GM12872 (cell line): ENCODE measurements at regions not wholly inside any gene's neighbourhood (a gene's known extent, or its start where the extent isn't known, plus 50 kb on each side); places are given as distances from the start of the nearest gene placed in this dataset.

Experiments used
- TF ChIP-seq, protein P1 (sequence below): IDR thresholded peaks from 3 replicates; pipeline ENCODE4 v1.5.1; 2011; ENCODE audit warnings: low read depth, mild to moderate bottlenecking, low read length, moderate library complexity; ENCODE audit not compliant: insufficient read depth

DNA sequence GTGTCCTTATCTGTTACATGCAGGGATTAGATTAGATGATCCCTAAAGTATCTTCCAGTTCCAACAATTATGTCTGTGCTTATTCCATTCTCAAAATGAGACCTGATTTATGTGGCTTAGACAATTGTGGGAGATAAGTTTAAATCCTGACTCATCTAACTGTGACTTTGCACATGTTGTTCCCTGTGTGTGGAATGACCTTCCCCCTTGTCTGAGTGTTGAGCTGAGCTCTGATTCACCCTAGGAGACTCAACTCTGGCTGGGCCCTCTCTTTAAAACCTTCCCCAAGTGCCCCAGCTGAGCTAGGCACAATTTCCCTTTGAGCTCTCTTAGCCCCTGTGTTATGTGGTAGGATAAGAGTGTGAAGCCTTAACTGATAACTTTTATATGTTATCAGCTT is 118.9 kb upstream of the ELL2 start:
- TF ChIP-seq, protein P1, sequence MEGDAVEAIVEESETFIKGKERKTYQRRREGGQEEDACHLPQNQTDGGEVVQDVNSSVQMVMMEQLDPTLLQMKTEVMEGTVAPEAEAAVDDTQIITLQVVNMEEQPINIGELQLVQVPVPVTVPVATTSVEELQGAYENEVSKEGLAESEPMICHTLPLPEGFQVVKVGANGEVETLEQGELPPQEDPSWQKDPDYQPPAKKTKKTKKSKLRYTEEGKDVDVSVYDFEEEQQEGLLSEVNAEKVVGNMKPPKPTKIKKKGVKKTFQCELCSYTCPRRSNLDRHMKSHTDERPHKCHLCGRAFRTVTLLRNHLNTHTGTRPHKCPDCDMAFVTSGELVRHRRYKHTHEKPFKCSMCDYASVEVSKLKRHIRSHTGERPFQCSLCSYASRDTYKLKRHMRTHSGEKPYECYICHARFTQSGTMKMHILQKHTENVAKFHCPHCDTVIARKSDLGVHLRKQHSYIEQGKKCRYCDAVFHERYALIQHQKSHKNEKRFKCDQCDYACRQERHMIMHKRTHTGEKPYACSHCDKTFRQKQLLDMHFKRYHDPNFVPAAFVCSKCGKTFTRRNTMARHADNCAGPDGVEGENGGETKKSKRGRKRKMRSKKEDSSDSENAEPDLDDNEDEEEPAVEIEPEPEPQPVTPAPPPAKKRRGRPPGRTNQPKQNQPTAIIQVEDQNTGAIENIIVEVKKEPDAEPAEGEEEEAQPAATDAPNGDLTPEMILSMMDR: no peak

DNA sequence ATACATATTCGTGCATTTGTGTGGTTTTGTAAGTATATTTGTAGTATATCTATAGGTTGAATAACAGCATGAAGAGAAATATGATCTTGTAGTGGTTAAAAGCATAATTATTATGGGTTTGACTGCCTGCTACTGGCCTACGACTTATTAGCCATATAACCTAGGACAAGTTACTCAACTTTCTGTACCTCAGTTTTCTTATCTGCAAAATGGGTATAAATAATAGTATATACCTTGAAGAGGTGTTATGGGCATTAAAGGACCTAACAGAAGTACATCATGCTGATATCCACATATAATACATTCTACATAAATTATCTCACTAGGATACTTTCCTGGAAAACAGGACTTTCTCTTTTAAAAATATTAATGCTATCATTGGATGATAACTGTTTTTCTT is 118.3 kb upstream of the ELL2 start:
- TF ChIP-seq, protein P1: no peak

- TF ChIP-seq, protein P1: no peak
These were observed 117.4 kb upstream of the ELL2 start for GRCh38 chr5:96079075-96079474.

- TF ChIP-seq, protein P1: no peak
These were observed 114.8 kb upstream of the ELL2 start for GRCh38 chr5:96076451-96076850.

DNA sequence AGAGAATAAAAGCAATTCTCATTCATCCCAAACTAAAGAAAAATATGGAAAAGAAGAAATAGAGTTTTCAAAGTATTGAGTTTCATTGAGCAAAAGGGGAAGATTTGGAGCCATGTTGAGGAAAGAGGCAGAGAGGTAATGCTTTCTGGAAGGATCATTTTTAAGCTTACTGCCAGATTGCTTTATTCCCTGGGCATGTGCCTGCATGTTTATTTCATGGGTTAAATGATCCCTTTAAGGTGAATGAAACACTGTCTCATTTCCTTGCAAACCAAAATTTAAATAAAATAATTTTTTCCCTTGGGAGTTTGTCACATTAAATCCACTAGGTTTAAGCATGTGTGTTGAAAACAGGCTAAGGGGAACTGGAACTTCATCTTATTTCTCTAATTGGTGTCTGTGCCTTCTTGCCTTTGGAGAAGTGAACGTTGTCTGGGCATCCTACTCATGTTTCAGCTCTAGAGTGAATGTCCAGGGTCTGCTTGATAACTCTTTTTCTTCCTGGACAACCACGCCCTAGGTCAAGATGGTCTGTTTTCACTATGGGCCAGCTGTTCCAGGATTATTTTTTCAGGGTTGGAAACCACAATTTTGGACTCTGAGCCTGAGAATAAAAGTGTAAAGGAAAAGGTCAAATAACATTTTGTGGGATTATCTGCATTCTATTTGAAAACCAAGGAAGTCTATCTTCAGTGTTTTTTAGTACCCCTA is 114.1 kb upstream of the ELL2 start:
- TF ChIP-seq, protein P1: no peak

DNA sequence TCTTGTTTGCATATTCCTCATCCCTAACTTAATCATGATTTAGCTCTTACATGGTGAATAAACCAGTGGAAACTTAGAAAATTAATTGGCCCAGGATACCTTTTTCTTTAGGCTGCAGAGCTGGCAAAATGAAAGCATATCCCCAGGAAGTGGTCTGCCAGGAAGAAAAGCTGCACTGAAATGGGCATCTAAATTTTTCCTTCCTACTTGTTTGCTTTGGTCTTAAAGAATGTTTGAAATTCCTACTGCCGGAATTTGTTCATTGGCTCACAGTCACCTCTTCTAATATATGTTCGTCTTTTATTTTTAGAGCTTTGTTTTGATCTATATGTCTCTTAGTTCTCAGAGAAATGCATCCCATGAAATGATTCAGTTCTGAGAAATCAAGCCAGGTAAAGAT is 113.2 kb upstream of the ELL2 start:
- TF ChIP-seq, protein P1: no peak

DNA sequence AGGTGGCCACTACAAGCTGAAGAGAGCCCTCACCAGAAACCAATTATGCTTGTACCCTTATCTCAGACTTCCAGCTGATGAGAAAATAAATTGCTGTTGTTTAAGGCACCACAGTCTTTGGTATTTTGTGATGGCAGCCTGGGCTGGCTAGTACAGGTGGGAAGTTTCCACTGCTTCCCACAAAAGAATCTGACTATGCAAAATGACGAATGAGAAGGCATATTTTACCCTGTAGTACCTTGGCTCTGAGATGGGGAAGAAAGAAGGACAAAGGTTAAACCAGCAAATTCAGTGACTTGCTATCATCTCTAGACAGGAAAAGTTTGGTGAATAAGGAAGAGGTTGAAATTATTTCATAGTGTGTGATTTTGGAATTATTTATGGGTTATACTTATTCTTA is 112.8 kb upstream of the ELL2 start:
- TF ChIP-seq, protein P1: no peak
